Fibroblast of lung (primary cell): ENCODE measurements at regions not wholly inside any gene's neighbourhood (a gene's known extent, or its start where the extent isn't known, plus 50 kb on each side); places are given as distances from the start of the nearest gene placed in this dataset.

ENCODE experiments used
- DNase-seq, 2 donors: peaks; one replicate each; pipeline versions ENCODE4 v3.0.0 to v3.0.0-alpha.2; 2010; ENCODE audit warnings: low read depth in 2 of 2
- H2AFZ ChIP-seq: 2 replicates; pipeline ENCODE4 v1.5.1; 2012; ENCODE audit warnings: low read length, control low read depth, inconsistent platforms
- H3K27ac ChIP-seq: 2 replicates; pipeline ENCODE4 v1.5.1; 2011; ENCODE audit warnings: low read length, control low read depth; ENCODE audit not compliant: insufficient read depth
- H3K27me3 ChIP-seq: 2 replicates; pipeline ENCODE4 v1.5.1; 2011; ENCODE audit warnings: mild to moderate bottlenecking, low read length; ENCODE audit not compliant: control insufficient read depth, insufficient read depth
- H3K36me3 ChIP-seq: 2 replicates; pipeline ENCODE4 v1.5.1; 2011; ENCODE audit warnings: low read length; ENCODE audit not compliant: control insufficient read depth, insufficient read depth
- H3K4me1 ChIP-seq: 2 replicates; pipeline ENCODE4 v1.5.1; 2011; ENCODE audit warnings: low read length; ENCODE audit not compliant: control insufficient read depth, insufficient read depth; ENCODE audit errors: extremely low read depth
- H3K4me2 ChIP-seq: 2 replicates; pipeline ENCODE4 v1.5.1; 2011; ENCODE audit warnings: low read length, control low read depth; ENCODE audit not compliant: insufficient read depth; ENCODE audit errors: extremely low read depth
- H3K4me3 ChIP-seq, 4 experiments: fragments of 200-600 bp in 1 of 4; sonication (generic) in 1 of 4; replicated peaks in 1 of 4; 2 replicates each; pipeline ENCODE4 v1.5.1; 2011 to 2016; ENCODE audit warnings: low read length in 4 of 4, low read depth in 3 of 4, mild to moderate bottlenecking in 3 of 4, control low read depth in 2 of 4, inconsistent platforms in 1 of 4, mixed read lengths in 1 of 4; ENCODE audit not compliant: insufficient read depth in 1 of 4; ENCODE audit errors: control extremely low read depth in 1 of 4
- H3K79me2 ChIP-seq: 2 replicates; pipeline ENCODE4 v1.5.1; 2012; ENCODE audit warnings: mild to moderate bottlenecking, low read length, inconsistent platforms; ENCODE audit not compliant: control insufficient read depth, insufficient read depth
- H3K9ac ChIP-seq: 2 replicates; pipeline ENCODE4 v1.5.1; 2011; ENCODE audit warnings: mild to moderate bottlenecking, low read length, control low read depth; ENCODE audit not compliant: insufficient read depth
- H3K9me3 ChIP-seq: 2 replicates; pipeline ENCODE4 v1.5.1; 2012; ENCODE audit warnings: low read depth, low read length; ENCODE audit not compliant: control insufficient read depth, insufficient read depth
- H4K20me1 ChIP-seq: 2 replicates; pipeline ENCODE4 v1.5.1; 2011; ENCODE audit warnings: low read length; ENCODE audit not compliant: control insufficient read depth, insufficient read depth; ENCODE audit errors: extremely low read depth
- CTCF ChIP-seq, 2 donors: IDR thresholded peaks in 1 of 2; conservative IDR thresholded peaks in 1 of 2; 1 replicate in 1 of 2; 2 replicates in 1 of 2; pipeline ENCODE4 v1.5.1; 2011 to 2012; ENCODE audit warnings: low read length in 2 of 2, control low read depth in 1 of 2, inconsistent platforms in 1 of 2, low read depth in 1 of 2, mild to moderate bottlenecking in 1 of 2
- EZH2 ChIP-seq: IDR thresholded peaks from 2 replicates; pipeline ENCODE4 v1.5.1; 2012; ENCODE audit warnings: low read length, control low read depth, mild to moderate bottlenecking; ENCODE audit errors: missing control alignments

- H3K9me3 ChIP-seq, result no peaks in the 10 kb centered on the region
- no peaks in the 10 kb centered on the region for H3K4me1 ChIP-seq
- H3K4me3 ChIP-seq, result no peak overlapping the region
- H4K20me1 ChIP-seq, result no peaks in the 10 kb centered on the region
- DNase-seq, result no peak
- H3K27ac ChIP-seq, result no peak overlapping the region
- H3K79me2 ChIP-seq, result no peaks in the 10 kb centered on the region
- no peak overlapping the region for H3K9ac ChIP-seq
- H3K36me3 ChIP-seq, result no peaks in the 10 kb centered on the region
- no peak for TF ChIP-seq EZH2
- no peak for TF ChIP-seq CTCF (conservative IDR thresholded peaks at IDR 0.05 in 1 of 2, IDR thresholded peaks at IDR 0.05 in 1 of 2; ENCODE audit: low read depth in 1 of 2, low read length in 2 of 2)
- no peaks in the 10 kb centered on the region for H3K27me3 ChIP-seq
- no peak overlapping the region for H2AFZ ChIP-seq
- H3K4me2 ChIP-seq, result no peak overlapping the region
Measured at GRCh38 chr1:74824497-74825107, 91.7 kb downstream of the TYW3 start.

GRCh38 chr1:74830766-74831165 is 97.8 kb downstream of the TYW3 start:
- H3K4me1 ChIP-seq, result no peaks in the 10 kb centered on the region
- no peaks in the 10 kb centered on the region for H3K36me3 ChIP-seq
- no peaks in the 10 kb centered on the region for H3K79me2 ChIP-seq
- H3K27ac ChIP-seq, result no peak overlapping the region
- no peak for TF ChIP-seq CTCF (conservative IDR thresholded peaks at IDR 0.05 in 1 of 2, IDR thresholded peaks at IDR 0.05 in 1 of 2; ENCODE audit: low read depth in 1 of 2, low read length in 2 of 2)
- TF ChIP-seq EZH2, result no peak
- no peaks in the 10 kb centered on the region for H4K20me1 ChIP-seq
- H2AFZ ChIP-seq, result no peak overlapping the region
- H3K4me2 ChIP-seq, result no peak overlapping the region
- no peaks in the 10 kb centered on the region for H3K9me3 ChIP-seq
- no peaks in the 10 kb centered on the region for H3K27me3 ChIP-seq
- H3K4me3 ChIP-seq, result no peak overlapping the region
- H3K9ac ChIP-seq, result no peak overlapping the region
- DNase-seq, result no peak

GRCh38 chr1:74834261-74834660 is 101.3 kb downstream of the TYW3 start:
- no peak for TF ChIP-seq CTCF (conservative IDR thresholded peaks at IDR 0.05 in 1 of 2, IDR thresholded peaks at IDR 0.05 in 1 of 2; ENCODE audit: low read depth in 1 of 2, low read length in 2 of 2)
- TF ChIP-seq EZH2, result no peak
- H2AFZ ChIP-seq, result no peak overlapping the region
- no peak overlapping the region for H3K4me3 ChIP-seq
- no peak overlapping the region for H3K4me2 ChIP-seq
- no peaks in the 10 kb centered on the region for H3K27me3 ChIP-seq
- no peak overlapping the region for H3K27ac ChIP-seq
- H3K36me3 ChIP-seq, result no peaks in the 10 kb centered on the region
- H3K9me3 ChIP-seq, result no peaks in the 10 kb centered on the region
- H3K79me2 ChIP-seq, result no peaks in the 10 kb centered on the region
- no peaks in the 10 kb centered on the region for H3K4me1 ChIP-seq
- H4K20me1 ChIP-seq, result no peaks in the 10 kb centered on the region
- no peak for DNase-seq
- no peak overlapping the region for H3K9ac ChIP-seq
